Gastroesophageal sphincter (tissue), 4 donors: ENCODE measurements at regions not wholly inside any gene's neighbourhood (a gene's known extent, or its start where the extent isn't known, plus 50 kb on each side); places are given as distances from the start of the nearest gene placed in this dataset.

Source experiments
- ATAC-seq: fragments of 150-250 bp; one replicate; pipeline ENCODE4 v1.9.1; 2016; ENCODE audit warnings: mild to moderate bottlenecking, moderate library complexity
- H3K27ac ChIP-seq, 4 donors: fragments of 200-600 bp; sonication (generic) in 3 of 4; 1 replicate in 3 of 4; 2 replicates in 1 of 4; pipeline ENCODE4 v1.5.1; 2016 to 2019
- H3K27me3 ChIP-seq: fragments of 200-600 bp; sonication (generic); one replicate; pipeline ENCODE4 v1.5.1; 2019
- H3K36me3 ChIP-seq, 2 donors: fragments of 200-600 bp; sonication (generic); one replicate each; pipeline ENCODE4 v1.5.1; 2019; ENCODE audit warnings: control low read depth in 1 of 2
- H3K4me1 ChIP-seq, 3 donors: fragments of 200-600 bp; sonication (generic); 1 replicate in 2 of 3; 2 replicates in 1 of 3; pipeline ENCODE4 v1.5.1; 2016 to 2019; ENCODE audit warnings: control low read depth in 2 of 3
- H3K4me3 ChIP-seq, 2 donors: fragments of 200-600 bp; sonication (generic); one replicate each; pipeline ENCODE4 v1.5.1; 2019; ENCODE audit warnings: mild to moderate bottlenecking in 1 of 2, moderate library complexity in 1 of 2
- H3K9me3 ChIP-seq, 3 donors: fragments of 200-600 bp; sonication (generic); one replicate each; pipeline ENCODE4 v1.5.1; 2017 to 2019; ENCODE audit warnings: control low read depth in 2 of 3
- CTCF ChIP-seq, 4 experiments: fragments of 200-600 bp in 2 of 4; fragments of 450-650 bp in 2 of 4; sonication (generic) in 1 of 4; IDR thresholded peaks; one replicate each; pipeline ENCODE4 v1.5.1; 2017 to 2019; ENCODE audit warnings: antibody characterized with exemption in 4 of 4, mild to moderate bottlenecking in 2 of 4, moderate library complexity in 2 of 4
- EP300 ChIP-seq: sonication (generic); formaldehyde crosslinking; IDR thresholded peaks from one replicate; pipeline ENCODE4 v1.6.1; 2017; ENCODE audit warnings: antibody characterized with exemption, mild to moderate bottlenecking
- POLR2A ChIP-seq, 2 donors: fragments of 450-650 bp; IDR thresholded peaks; one replicate each; pipeline ENCODE4 v1.6.1; 2017; ENCODE audit warnings: antibody characterized with exemption in 2 of 2, mild to moderate bottlenecking in 2 of 2, moderate library complexity in 1 of 2
- POLR2AphosphoS5 ChIP-seq: sonication (generic); formaldehyde crosslinking; IDR thresholded peaks from one replicate; pipeline ENCODE4 v1.6.1; 2017; ENCODE audit warnings: antibody characterized with exemption
- WGBS, 2 donors: methylation state at CpG; one replicate each; pipeline ENCODE4 v1.1.5; 2018; ENCODE audit warnings: low coverage in 1 of 2; 5-methylcytosine and 5-hydroxymethylcytosine counted together

DNA sequence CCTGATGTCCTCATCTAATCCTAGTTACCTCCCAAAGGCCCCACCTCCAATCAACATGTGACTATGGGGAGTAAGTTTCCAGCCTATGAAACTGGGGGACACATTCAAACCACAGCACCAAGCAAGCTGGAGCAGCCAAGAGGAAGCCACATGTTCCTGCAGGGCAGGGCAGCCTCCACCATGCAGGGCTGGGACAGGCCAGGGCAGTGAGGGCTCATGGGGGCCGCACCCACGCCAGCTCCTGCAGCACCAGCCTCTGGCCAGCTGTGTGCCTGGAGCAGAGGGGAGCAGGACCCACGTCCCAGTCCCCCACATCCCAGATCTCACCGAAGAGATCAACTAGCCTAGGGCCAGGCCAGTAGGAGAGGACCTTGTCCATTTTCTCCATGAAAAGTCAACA, 85.9 kb upstream of the INSIG1 start:
- Histone ChIP-seq H3K9me3 (no peaks in the 10 kb centered on the region), H3K4me3 (no peak overlapping the region), H3K4me1 (peaks cover 0 to 11% (median 0%) of the 10 kb centered on the region in 3 donors), H3K36me3 (no peaks in the 10 kb centered on the region), H3K27me3 (peaks cover 64% of the 10 kb centered on the region), H3K27ac (no peak overlapping the region)
- ATAC-seq, result no peak
- no peak for TF ChIP-seq CTCF (IDR thresholded peaks at IDR 0.05)
- no peak for TF ChIP-seq POLR2A (IDR thresholded peaks at IDR 0.05)
- no peak for TF ChIP-seq EP300
- TF ChIP-seq POLR2AphosphoS5, result no peak
- 88% methylated on average over 3 of the region's 4 CpGs; no CpG with 5 or more reads in 1 of the 2 donors for WGBS, 2 donors

DNA sequence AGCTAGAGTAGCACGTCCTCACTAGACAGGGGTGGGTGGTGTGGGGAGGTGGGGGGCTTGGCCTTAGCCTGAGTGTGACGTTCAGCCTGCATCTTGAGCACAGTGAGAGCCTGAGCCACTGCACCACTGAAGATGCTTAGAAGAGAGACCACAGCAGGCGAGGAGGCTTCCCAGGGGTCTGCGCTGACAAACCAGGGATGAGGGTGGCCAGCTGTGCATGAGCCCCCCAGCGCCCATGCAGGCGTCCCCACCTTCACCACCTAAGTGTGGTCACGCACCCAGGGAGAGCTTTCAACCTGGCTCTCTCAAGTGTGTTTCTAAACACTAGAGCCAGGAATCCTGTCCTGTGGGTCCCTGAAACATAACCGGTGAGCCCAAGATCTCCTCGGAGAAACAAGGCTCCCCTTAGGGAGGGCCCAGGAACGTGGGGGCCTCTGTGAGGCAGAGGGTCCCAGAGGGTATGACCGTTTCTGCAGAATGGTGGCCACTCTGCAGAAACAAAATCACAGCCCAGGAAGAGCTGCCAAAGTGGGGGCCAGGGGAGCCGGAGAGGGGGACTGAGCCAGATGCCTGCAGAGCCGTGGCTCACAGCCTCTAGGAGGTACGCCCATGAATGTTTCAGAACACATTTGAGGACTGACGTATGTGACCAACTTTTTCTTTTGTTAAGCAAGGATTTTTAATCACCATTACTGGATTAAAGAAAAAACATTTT, 85.2 kb upstream of the INSIG1 start:
- no peak for ATAC-seq
- WGBS, 2 donors, result 63 to 72% methylated on average over 3 to 10 of the region's 15 CpGs
- TF ChIP-seq POLR2A (IDR thresholded peaks at IDR 0.05) (no peak), POLR2AphosphoS5 (no peak), EP300 (no peak), CTCF (IDR thresholded peaks at IDR 0.05) (no peak)
- Histone ChIP-seq H3K9me3 (no peaks in the 10 kb centered on the region), H3K4me3 (no peak overlapping the region), H3K27ac (no peak overlapping the region), H3K27me3 (peaks cover 64% of the 10 kb centered on the region), H3K4me1 (peaks cover 0 to 11% (median 0%) of the 10 kb centered on the region in 3 donors), H3K36me3 (no peaks in the 10 kb centered on the region)

DNA sequence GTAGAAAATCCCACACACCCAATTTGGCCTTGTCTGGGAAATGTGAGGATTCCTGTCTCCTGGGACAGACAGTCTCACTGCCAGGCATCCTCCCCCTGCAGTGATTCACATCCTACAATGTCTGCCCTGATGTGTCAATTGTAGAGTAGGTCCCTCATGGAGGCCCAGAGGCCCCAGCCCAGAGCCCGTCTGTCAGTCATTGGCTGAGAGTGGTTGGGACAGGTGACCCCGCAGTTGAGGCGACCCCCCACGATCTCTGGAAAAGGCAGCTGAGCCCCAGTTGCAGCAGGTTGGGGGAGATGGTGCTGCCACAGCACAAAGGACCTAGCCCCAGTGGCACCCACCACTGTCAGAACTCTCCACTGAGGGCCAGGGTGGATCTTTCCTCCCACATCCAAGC, 84.3 kb upstream of the INSIG1 start:
- H3K27me3 ChIP-seq, result peaks cover 68% of the 10 kb centered on the region
- WGBS, 2 donors, result 80 to 100% methylated on average over 1 of the region's 4 CpGs
- ATAC-seq, result no peak

DNA sequence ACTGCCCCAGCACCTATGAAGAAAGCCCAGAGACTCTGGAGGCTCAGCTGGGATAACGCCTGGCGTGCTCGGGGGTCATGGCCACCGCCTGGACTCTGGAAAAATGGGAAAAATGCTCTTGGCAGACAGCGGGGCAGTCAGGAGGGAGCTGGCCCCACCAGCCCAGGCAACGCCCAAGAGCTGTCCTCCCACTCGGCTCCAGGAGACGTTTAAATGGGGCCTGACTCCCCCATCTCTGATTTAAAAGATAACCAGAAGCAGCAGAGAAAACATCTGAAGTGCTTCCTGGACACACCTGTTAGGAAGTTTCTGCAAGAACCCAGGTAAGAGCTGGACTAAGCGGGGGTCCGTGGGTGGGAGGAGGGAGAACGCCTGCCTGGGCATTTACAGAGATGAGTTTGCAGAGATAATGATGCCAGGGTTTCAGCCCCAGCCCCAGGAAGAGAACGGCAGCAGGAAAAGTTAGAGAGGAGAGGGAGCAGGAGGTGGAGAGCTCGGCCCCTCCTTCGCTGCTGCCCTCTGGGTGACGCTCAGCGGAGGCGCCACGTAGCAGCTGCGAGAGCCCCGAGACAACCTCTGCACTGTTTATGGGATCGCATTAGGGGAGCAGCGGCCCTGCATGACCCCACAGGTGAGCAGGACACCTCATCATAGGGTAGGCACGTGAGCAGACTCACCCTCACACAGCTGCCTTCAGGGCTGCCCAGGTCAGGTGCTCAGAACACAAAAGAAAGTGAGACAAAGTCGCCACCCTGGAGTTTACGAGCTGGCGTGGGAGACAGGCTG, 83.5 kb upstream of the INSIG1 start:
- no peak overlapping the region for H3K27ac ChIP-seq
- no peaks in the 10 kb centered on the region for H3K9me3 ChIP-seq
- no peak for ATAC-seq
- no peak for TF ChIP-seq POLR2AphosphoS5
- TF ChIP-seq CTCF (IDR thresholded peaks at IDR 0.05), result no peak
- TF ChIP-seq EP300, result no peak
- TF ChIP-seq POLR2A (IDR thresholded peaks at IDR 0.05), result no peak
- H3K36me3 ChIP-seq, result no peaks in the 10 kb centered on the region
- 0 to 25% methylated on average over 3 to 19 of the region's 26 CpGs for WGBS, 2 donors
- H3K4me3 ChIP-seq, result peak overlapping the region in 1 of 2 donors; percentile 36
- H3K27me3 ChIP-seq, result peaks cover 75% of the 10 kb centered on the region
- H3K4me1 ChIP-seq, result peaks cover 0 to 11% (median 0%) of the 10 kb centered on the region in 3 donors

More for the DNA sequence above, 84.3 kb upstream of the INSIG1 start:
- Histone ChIP-seq H3K4me3 (no peak overlapping the region), H3K27ac (no peak overlapping the region), H3K36me3 (no peaks in the 10 kb centered on the region), H3K4me1 (peaks cover 0 to 11% (median 0%) of the 10 kb centered on the region in 3 donors), H3K9me3 (no peaks in the 10 kb centered on the region)
- TF ChIP-seq POLR2AphosphoS5 (no peak), POLR2A (IDR thresholded peaks at IDR 0.05) (no peak), CTCF (IDR thresholded peaks at IDR 0.05) (no peak), EP300 (no peak)
